OCI-M1 (cell line): ENCODE measurements at regions not wholly inside any gene's neighbourhood (a gene's known extent, or its start where the extent isn't known, plus 50 kb on each side); places are given as distances from the start of the nearest gene placed in this dataset.
"Not testable (repeated sequence)": the region's sequence is repeated elsewhere in the genome, so short reads cannot be mapped to it uniquely, and the experiment has no call there.

ENCODE experiments used
- DNase-seq: peaks from one replicate; lab custom pipeline; 2025; lab: John Stamatoyannopoulos, UW

GRCh38 chr13:50644081-50644871 is 199.2 kb downstream of the DLEU7 start:
- no peak for DNase-seq

- no peak for DNase-seq
Observed at GRCh38 chr13:50645092-50645491, 198.4 kb downstream of the DLEU7 start.

- no peak for DNase-seq
Observed at GRCh38 chr13:50646070-50646469, 197.4 kb downstream of the DLEU7 start.

GRCh38 chr13:50649211-50649610 is 194.3 kb downstream of the DLEU7 start:
- DNase-seq = no peak

GRCh38 chr13:50650592-50651504 is 192.6 kb downstream of the DLEU7 start:
- DNase-seq = no peak

- DNase-seq = no peak
Observed at GRCh38 chr13:50651922-50652321, 191.6 kb downstream of the DLEU7 start.

GRCh38 chr13:50654331-50654730 is 189.2 kb downstream of the DLEU7 start:
- DNase-seq = no peak

- not testable (repeated sequence) for DNase-seq
Observed at GRCh38 chr13:50661881-50662280, 181.6 kb downstream of the DLEU7 start.

GRCh38 chr13:50664951-50665350 is 178.5 kb downstream of the DLEU7 start:
- DNase-seq = no peak

GRCh38 chr13:50668049-50668448 is 175.4 kb downstream of the DLEU7 start:
- no peak for DNase-seq

GRCh38 chr13:50668691-50669271 is 174.7 kb downstream of the DLEU7 start:
- DNase-seq = no peak

GRCh38 chr13:50670272-50670671 is 173.2 kb downstream of the DLEU7 start:
- DNase-seq = no peak

- no peak for DNase-seq
Observed at GRCh38 chr13:50670847-50671496, 172.5 kb downstream of the DLEU7 start.

GRCh38 chr13:50671497-50671850 is 172.0 kb downstream of the DLEU7 start:
- no peak for DNase-seq

- DNase-seq = no peak
Observed at GRCh38 chr13:50672025-50672424, 171.5 kb downstream of the DLEU7 start.

GRCh38 chr13:50675651-50676050 is 167.8 kb downstream of the DLEU7 start:
- no peak for DNase-seq

- DNase-seq = peak; percentile 53
Observed at GRCh38 chr13:50676602-50677001, 166.9 kb downstream of the DLEU7 start.

- no peak for DNase-seq
Observed at GRCh38 chr13:50677258-50677657, 166.2 kb downstream of the DLEU7 start.

GRCh38 chr13:50677687-50678463 is 165.6 kb downstream of the DLEU7 start:
- no peak for DNase-seq

- DNase-seq = peak; percentile 60
Observed at GRCh38 chr13:50678464-50679162, 164.9 kb downstream of the DLEU7 start.

- DNase-seq = no peak
Observed at GRCh38 chr13:50679321-50679720, 164.2 kb downstream of the DLEU7 start.
